Common myeloid progenitor, CD34-positive (primary cell): ENCODE measurements at regions not wholly inside any gene's neighbourhood (a gene's known extent, or its start where the extent isn't known, plus 50 kb on each side); places are given as distances from the start of the nearest gene placed in this dataset.

Source experiments
- CTCF ChIA-PET: fragments of 350-600 bp; sonication (Branson Sonifier 250); formaldehyde crosslinking; loops from one replicate; lab custom pipeline; 2021; ENCODE audit warnings: antibody characterized with exemption; lab: Charles Lee
- POLR2A ChIA-PET: fragments of 350-600 bp; sonication (Branson Sonifier 250); formaldehyde crosslinking; loops from one replicate; lab custom pipeline; 2021; ENCODE audit warnings: antibody characterized with exemption; lab: Charles Lee
- DNase-seq, 3 donors: peaks; one replicate each; pipeline versions ENCODE4 v3.0.0 to v3.0.0-alpha.2; 2013
- H3K27ac ChIP-seq, 2 experiments: 1 replicate in 1 of 2; 2 replicates in 1 of 2; pipeline ENCODE4 v1.7.0; 2013; ENCODE audit warnings: inconsistent platforms in 2 of 2, low read length in 2 of 2, mild to moderate bottlenecking in 2 of 2, low read depth in 1 of 2, moderate library complexity in 1 of 2; ENCODE audit not compliant: severe bottlenecking in 2 of 2, insufficient read depth in 1 of 2, poor library complexity in 1 of 2
- H3K27me3 ChIP-seq, 5 experiments: replicated peaks in 2 of 5; 1 replicate in 3 of 5; 2 replicates in 2 of 5; pipeline versions ENCODE4 v1.6.1 to v1.7.0; 2013; ENCODE audit warnings: low read length in 4 of 5, mild to moderate bottlenecking in 2 of 5, moderate library complexity in 2 of 5, inconsistent platforms in 1 of 5; ENCODE audit not compliant: insufficient read depth in 5 of 5, control insufficient read depth in 4 of 5
- H3K36me3 ChIP-seq, 4 experiments: 1 replicate in 2 of 4; 2 replicates in 2 of 4; pipeline versions ENCODE4 v1.6.1 to v1.7.0; 2013; ENCODE audit warnings: low read length in 3 of 4, control low read depth in 1 of 4, mild to moderate bottlenecking in 1 of 4; ENCODE audit not compliant: control insufficient read depth in 4 of 4, insufficient read depth in 4 of 4
- H3K4me1 ChIP-seq, 4 experiments: 1 replicate in 3 of 4; 2 replicates in 1 of 4; pipeline versions ENCODE4 v1.6.1 to v1.7.1; 2013; ENCODE audit warnings: low read length in 3 of 4, mild to moderate bottlenecking in 3 of 4, control low read depth in 1 of 4, inconsistent platforms in 1 of 4, moderate library complexity in 1 of 4; ENCODE audit not compliant: control insufficient read depth in 4 of 4, insufficient read depth in 4 of 4; ENCODE audit errors: control extremely low read depth in 1 of 4
- H3K4me3 ChIP-seq, 7 experiments: 1 replicate in 4 of 7; 2 replicates in 3 of 7; pipeline versions ENCODE4 v1.5.1 to v1.7.0; 2013; ENCODE audit warnings: mild to moderate bottlenecking in 7 of 7, low read length in 6 of 7, moderate library complexity in 6 of 7, inconsistent platforms in 2 of 7, low read depth in 2 of 7, control low read depth in 1 of 7; ENCODE audit not compliant: insufficient read depth in 4 of 7, control insufficient read depth in 1 of 7; ENCODE audit errors: extremely low read depth in 1 of 7
- H3K9me3 ChIP-seq, 5 experiments: 1 replicate in 4 of 5; 2 replicates in 1 of 5; pipeline versions ENCODE4 v1.6.1 to v1.7.1; 2013; ENCODE audit warnings: low read length in 4 of 5, mild to moderate bottlenecking in 2 of 5, inconsistent platforms in 1 of 5, low read depth in 1 of 5, moderate library complexity in 1 of 5; ENCODE audit not compliant: control insufficient read depth in 4 of 5, insufficient read depth in 2 of 5; ENCODE audit errors: control extremely low read depth in 1 of 5
- WGBS: methylation state at CpG from one replicate; pipeline ENCODE4 v1.1.5; 2013; ENCODE audit not compliant: insufficient coverage; 5-methylcytosine and 5-hydroxymethylcytosine counted together

- Histone ChIP-seq H3K27me3 (peaks cover 0 to 11% (median 0%) of the 10 kb centered on the region in 5 experiments), H3K27ac (no peak overlapping the region), H3K36me3 (no peaks in the 10 kb centered on the region), H3K4me3 (no peak overlapping the region), H3K4me1 (no peaks in the 10 kb centered on the region), H3K9me3 (peaks cover 0 to 3% (median 0%) of the 10 kb centered on the region in 5 experiments)
- DNase-seq = no peak
- CTCF ChIA-PET = no interaction called here
- POLR2A ChIA-PET = no interaction called here
- 86% methylated on average over 4 of the region's 5 CpGs for WGBS
Measured at GRCh38 chr15:97868981-97869380, 91.5 kb upstream of the ARRDC4 start.

GRCh38 chr15:97870771-97871170 lies 89.7 kb upstream of the ARRDC4 start:
- ChIA-PET CTCF (no interaction called here), POLR2A (no interaction called here)
- no peaks in the 10 kb centered on the region for H3K36me3 ChIP-seq
- DNase-seq = no peak
- no peak overlapping the region for H3K4me3 ChIP-seq
- no peaks in the 10 kb centered on the region for H3K4me1 ChIP-seq
- peaks cover 0 to 11% (median 0%) of the 10 kb centered on the region in 5 experiments for H3K27me3 ChIP-seq
- 93% methylated on average over 3 of the region's 3 CpGs for WGBS
- peaks cover 0 to 2% (median 0%) of the 10 kb centered on the region in 5 experiments for H3K9me3 ChIP-seq
- H3K27ac ChIP-seq = no peak overlapping the region

- 96% methylated on average over 11 of the region's 12 CpGs for whole genome bisulfite sequencing
Measured at GRCh38 chr15:97874139-97874538, 86.4 kb upstream of the ARRDC4 start.

GRCh38 chr15:97875025-97875512 lies 85.4 kb upstream of the ARRDC4 start:
- Histone ChIP-seq H3K4me3 (peak overlapping the region in 5 of 7 experiments; percentile 40 to 72 (median 58)), H3K9me3 (no peaks in the 10 kb centered on the region), H3K36me3 (no peaks in the 10 kb centered on the region), H3K27me3 (no peaks in the 10 kb centered on the region), H3K27ac (no peak overlapping the region), H3K4me1 (no peaks in the 10 kb centered on the region)
- ChIA-PET POLR2A (no interaction called here), CTCF (interaction anchor here (0.9 to 1.5 kb wide), 2 partner anchors 30 to 303 kb away, joined by 3 to 4 read pairs; no protein-coding TSS in a partner anchor)
- WGBS = 58% methylated on average over 6 of the region's 6 CpGs
- no peak for DNase-seq

More at GRCh38 chr15:97874139-97874538, 86.4 kb upstream of the ARRDC4 start:
- Histone ChIP-seq H3K36me3 (no peaks in the 10 kb centered on the region), H3K27ac (no peak overlapping the region), H3K9me3 (no peaks in the 10 kb centered on the region), H3K4me3 (no peak overlapping the region), H3K27me3 (no peaks in the 10 kb centered on the region), H3K4me1 (no peaks in the 10 kb centered on the region)
- ChIA-PET CTCF (no interaction called here), POLR2A (no interaction called here)
- no peak for DNase-seq

- peak overlapping the region in 5 of 7 experiments; percentile 40 to 72 (median 58) for H3K4me3 ChIP-seq
- H3K36me3 ChIP-seq = no peaks in the 10 kb centered on the region
- WGBS = 56% methylated on average over 44 of the region's 49 CpGs
- ChIA-PET CTCF (interaction anchor here (0.9 to 1.5 kb wide), 2 partner anchors 30 to 302 kb away, joined by 3 to 4 read pairs; no protein-coding TSS in a partner anchor), POLR2A (no interaction called here)
- H3K27ac ChIP-seq = no peak overlapping the region
- no peaks in the 10 kb centered on the region for H3K9me3 ChIP-seq
- peak; percentile 22 to 44 (median 31) for DNase-seq
- H3K4me1 ChIP-seq = no peaks in the 10 kb centered on the region
- H3K27me3 ChIP-seq = no peaks in the 10 kb centered on the region
Measured at GRCh38 chr15:97875513-97876280, 84.8 kb upstream of the ARRDC4 start.

GRCh38 chr15:97876281-97876675 lies 84.2 kb upstream of the ARRDC4 start:
- ChIA-PET POLR2A (no interaction called here), CTCF (interaction anchor here (1.5 kb wide), 1 partner anchor 29 kb away, joined by 4 read pairs; no protein-coding TSS in a partner anchor)
- no peak overlapping the region for H3K27ac ChIP-seq
- H3K36me3 ChIP-seq = no peaks in the 10 kb centered on the region
- 3% methylated on average over 6 of the region's 10 CpGs for whole genome bisulfite sequencing
- no peak overlapping the region for H3K4me3 ChIP-seq
- peak in 2 of 3 donors; percentile 83 to 95 for DNase-seq
- H3K4me1 ChIP-seq = no peaks in the 10 kb centered on the region
- H3K9me3 ChIP-seq = no peaks in the 10 kb centered on the region
- peaks cover 0 to under 1% (median 0%) of the 10 kb centered on the region in 5 experiments for H3K27me3 ChIP-seq

GRCh38 chr15:97881346-97881965 lies 79.0 kb upstream of the ARRDC4 start:
- Histone ChIP-seq H3K9me3 (peaks cover 0 to 2% (median 0%) of the 10 kb centered on the region in 5 experiments), H3K36me3 (no peaks in the 10 kb centered on the region), H3K4me3 (no peak overlapping the region), H3K27ac (no peak overlapping the region), H3K27me3 (peaks cover 2 to 20% (median 3%) of the 10 kb centered on the region in 5 experiments), H3K4me1 (no peaks in the 10 kb centered on the region)
- no peak for DNase-seq
- POLR2A ChIA-PET = no interaction called here
- WGBS = 86% methylated on average over 8 of the region's 8 CpGs
- CTCF ChIA-PET = no interaction called here
